Sigmoid colon (tissue), 4 donors: ENCODE measurements at regions not wholly inside any gene's neighbourhood (a gene's known extent, or its start where the extent isn't known, plus 50 kb on each side); places are given as distances from the start of the nearest gene placed in this dataset.

Source experiments
- EP300 ChIP-seq, 4 donors: sonication (generic); formaldehyde crosslinking; IDR thresholded peaks; one replicate each; pipeline ENCODE4 v1.6.1; 2017; ENCODE audit warnings: antibody characterized with exemption in 4 of 4
- POLR2A ChIP-seq, 2 donors: fragments of 450-650 bp; IDR thresholded peaks; one replicate each; pipeline ENCODE4 v1.6.1; 2016; ENCODE audit warnings: antibody characterized with exemption in 2 of 2, mild to moderate bottlenecking in 2 of 2, moderate library complexity in 2 of 2
- POLR2AphosphoS5 ChIP-seq, 4 donors: sonication (generic); formaldehyde crosslinking; IDR thresholded peaks; one replicate each; pipeline ENCODE4 v1.6.1; 2017; ENCODE audit warnings: antibody characterized with exemption in 4 of 4
- TF ChIP-seq, protein P1 (sequence below), 4 experiments: fragments of 450-650 bp in 3 of 4; fragments of 200-600 bp in 1 of 4; IDR thresholded peaks; one replicate each; pipeline ENCODE4 v1.5.1; 2016 to 2019; ENCODE audit warnings: antibody characterized with exemption in 4 of 4, mild to moderate bottlenecking in 3 of 4, moderate library complexity in 2 of 4

DNA sequence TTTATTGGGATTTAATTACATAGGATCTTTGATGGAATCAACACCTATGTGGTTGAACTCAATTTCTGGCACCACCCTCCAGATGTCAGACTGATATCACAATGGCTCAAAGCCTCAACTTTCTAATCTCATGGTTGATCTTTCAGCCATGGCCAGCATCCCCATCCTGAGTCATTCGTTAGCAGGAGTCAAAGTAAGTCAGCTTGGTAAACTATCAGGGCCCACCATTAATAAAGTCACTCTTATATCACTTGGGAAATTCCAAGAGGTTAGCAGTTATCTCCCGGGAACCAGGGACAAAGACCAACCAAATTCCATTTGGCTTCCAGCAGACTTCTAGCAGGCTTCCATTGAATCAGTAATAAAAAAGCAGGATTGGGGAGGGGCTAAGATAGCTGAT is 50.7 kb upstream of the TNFSF4 start:
- TF ChIP-seq, protein P1, sequence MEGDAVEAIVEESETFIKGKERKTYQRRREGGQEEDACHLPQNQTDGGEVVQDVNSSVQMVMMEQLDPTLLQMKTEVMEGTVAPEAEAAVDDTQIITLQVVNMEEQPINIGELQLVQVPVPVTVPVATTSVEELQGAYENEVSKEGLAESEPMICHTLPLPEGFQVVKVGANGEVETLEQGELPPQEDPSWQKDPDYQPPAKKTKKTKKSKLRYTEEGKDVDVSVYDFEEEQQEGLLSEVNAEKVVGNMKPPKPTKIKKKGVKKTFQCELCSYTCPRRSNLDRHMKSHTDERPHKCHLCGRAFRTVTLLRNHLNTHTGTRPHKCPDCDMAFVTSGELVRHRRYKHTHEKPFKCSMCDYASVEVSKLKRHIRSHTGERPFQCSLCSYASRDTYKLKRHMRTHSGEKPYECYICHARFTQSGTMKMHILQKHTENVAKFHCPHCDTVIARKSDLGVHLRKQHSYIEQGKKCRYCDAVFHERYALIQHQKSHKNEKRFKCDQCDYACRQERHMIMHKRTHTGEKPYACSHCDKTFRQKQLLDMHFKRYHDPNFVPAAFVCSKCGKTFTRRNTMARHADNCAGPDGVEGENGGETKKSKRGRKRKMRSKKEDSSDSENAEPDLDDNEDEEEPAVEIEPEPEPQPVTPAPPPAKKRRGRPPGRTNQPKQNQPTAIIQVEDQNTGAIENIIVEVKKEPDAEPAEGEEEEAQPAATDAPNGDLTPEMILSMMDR (IDR thresholded peaks at IDR 0.05) = no peak
- TF ChIP-seq POLR2AphosphoS5 (IDR thresholded peaks at IDR 0.05) = no peak
- TF ChIP-seq POLR2A (IDR thresholded peaks at IDR 0.05) = no peak
- no peak for TF ChIP-seq EP300 (IDR thresholded peaks at IDR 0.05)
